Astrocyte of the cerebellum (primary cell): ENCODE measurements at regions not wholly inside any gene's neighbourhood (a gene's known extent, or its start where the extent isn't known, plus 50 kb on each side); places are given as distances from the start of the nearest gene placed in this dataset.

Experiments
- DNase-seq: peaks from one replicate; pipeline ENCODE4 v3.0.0-alpha.2; 2011; ENCODE audit warnings: low read depth
- H3K4me3 ChIP-seq: 2 replicates; pipeline ENCODE4 v1.5.1; 2011; ENCODE audit warnings: mild to moderate bottlenecking, low read depth, low read length, moderate library complexity
- in situ Hi-C: cut with HindIII; loops from 2 replicates; pipeline ENCODE4 v1.10.0; 2017; ENCODE audit warnings: low sequenced_read_pairs
- TF ChIP-seq, protein P1 (sequence below): IDR thresholded peaks from 2 replicates; pipeline ENCODE4 v1.5.1; 2012; ENCODE audit warnings: low read length, low read depth, moderate library complexity, mild to moderate bottlenecking; ENCODE audit errors: missing control alignments

- TF ChIP-seq, protein P1, sequence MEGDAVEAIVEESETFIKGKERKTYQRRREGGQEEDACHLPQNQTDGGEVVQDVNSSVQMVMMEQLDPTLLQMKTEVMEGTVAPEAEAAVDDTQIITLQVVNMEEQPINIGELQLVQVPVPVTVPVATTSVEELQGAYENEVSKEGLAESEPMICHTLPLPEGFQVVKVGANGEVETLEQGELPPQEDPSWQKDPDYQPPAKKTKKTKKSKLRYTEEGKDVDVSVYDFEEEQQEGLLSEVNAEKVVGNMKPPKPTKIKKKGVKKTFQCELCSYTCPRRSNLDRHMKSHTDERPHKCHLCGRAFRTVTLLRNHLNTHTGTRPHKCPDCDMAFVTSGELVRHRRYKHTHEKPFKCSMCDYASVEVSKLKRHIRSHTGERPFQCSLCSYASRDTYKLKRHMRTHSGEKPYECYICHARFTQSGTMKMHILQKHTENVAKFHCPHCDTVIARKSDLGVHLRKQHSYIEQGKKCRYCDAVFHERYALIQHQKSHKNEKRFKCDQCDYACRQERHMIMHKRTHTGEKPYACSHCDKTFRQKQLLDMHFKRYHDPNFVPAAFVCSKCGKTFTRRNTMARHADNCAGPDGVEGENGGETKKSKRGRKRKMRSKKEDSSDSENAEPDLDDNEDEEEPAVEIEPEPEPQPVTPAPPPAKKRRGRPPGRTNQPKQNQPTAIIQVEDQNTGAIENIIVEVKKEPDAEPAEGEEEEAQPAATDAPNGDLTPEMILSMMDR = no peak
- no peak overlapping the region for H3K4me3 ChIP-seq
- in situ Hi-C loops = no loop called here
- no peak for DNase-seq
These were observed 497.2 kb upstream of the PKN2 start for GRCh38 chr1:88186911-88187310.

GRCh38 chr1:88188038-88188437 is 496.0 kb upstream of the PKN2 start:
- no peak for DNase-seq
- no peak overlapping the region for H3K4me3 ChIP-seq
- in situ Hi-C loops = no loop called here
- TF ChIP-seq, protein P1 = no peak

GRCh38 chr1:88189525-88189924 is 494.5 kb upstream of the PKN2 start:
- DNase-seq = no peak
- in situ Hi-C loops = no loop called here
- TF ChIP-seq, protein P1 = no peak
- H3K4me3 ChIP-seq = no peak overlapping the region

DNA sequence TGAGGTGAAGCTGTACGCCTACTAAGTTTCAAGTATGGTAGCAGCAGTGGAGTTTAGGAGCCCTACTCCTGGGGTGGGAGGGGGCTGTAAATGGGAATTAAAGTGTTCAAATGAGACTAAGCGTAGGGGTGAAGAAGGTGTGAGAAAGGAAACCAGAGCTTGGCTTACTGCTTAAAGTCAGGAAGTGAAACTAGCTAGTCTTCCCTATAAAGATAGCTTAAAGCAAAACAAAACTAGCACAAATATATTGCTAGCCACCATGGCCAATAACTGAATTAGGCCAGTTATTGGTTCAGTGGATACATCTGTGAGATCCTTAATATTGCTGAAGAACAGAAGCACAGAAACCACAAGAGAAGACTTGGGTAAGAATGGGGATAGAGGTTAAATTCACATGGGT is 492.2 kb upstream of the PKN2 start:
- in situ Hi-C loops = no loop called here
- no peak for DNase-seq
- TF ChIP-seq, protein P1 = no peak

GRCh38 chr1:88194542-88194941 is 489.5 kb upstream of the PKN2 start:
- in situ Hi-C loops = no loop called here
- TF ChIP-seq, protein P1 = no peak
- no peak for DNase-seq
- H3K4me3 ChIP-seq = no peak overlapping the region

More for the DNA sequence above, 492.2 kb upstream of the PKN2 start:
- no peak overlapping the region for H3K4me3 ChIP-seq

DNA sequence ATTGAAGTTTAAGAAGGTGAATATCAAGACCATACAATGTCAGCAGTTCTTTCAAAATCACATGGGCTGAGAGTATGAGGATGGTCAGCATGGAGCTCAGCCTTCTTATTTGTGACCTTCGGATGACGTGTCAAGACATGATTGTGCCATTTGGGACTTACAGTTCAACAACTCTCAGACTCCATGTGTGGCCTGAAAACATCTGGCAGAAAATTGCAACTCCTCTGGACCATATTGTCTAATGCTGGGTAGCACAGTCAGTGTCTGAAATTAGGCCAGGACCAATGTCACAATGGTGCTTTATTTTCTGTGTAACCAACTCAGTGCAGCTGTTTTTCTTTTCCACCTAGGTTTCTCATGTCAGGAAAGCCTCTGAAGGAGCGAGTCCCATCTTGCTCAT is 483.5 kb upstream of the PKN2 start:
- in situ Hi-C loops = no loop called here
- no peak for DNase-seq
- no peak overlapping the region for H3K4me3 ChIP-seq
- TF ChIP-seq, protein P1 = no peak

GRCh38 chr1:88204111-88204510 is 480.0 kb upstream of the PKN2 start:
- in situ Hi-C loops = no loop called here
- TF ChIP-seq, protein P1 = no peak
- DNase-seq = no peak
- H3K4me3 ChIP-seq = no peak overlapping the region
